ENCODE measurements at regions not wholly inside any gene's neighbourhood (a gene's known extent, or its start where the extent isn't known, plus 50 kb on each side); places are given as distances from the start of the nearest gene placed in this dataset.

GRCh38 chr3:165359005-165359404 is 162.8 kb upstream of the SLITRK3 start:
- Histone ChIP-seq H3K4me1 (ENCODE audit: control insufficient read depth in 1 of 2, insufficient read depth in 2 of 2, low read length in 2 of 2) (no peaks in the 10 kb centered on the region), H3K27me3 (ENCODE audit: insufficient read depth, low read length) (no peaks in the 10 kb centered on the region), H3K79me2 (ENCODE audit: insufficient read depth, low read length) (no peaks in the 10 kb centered on the region), H3K36me3 (ENCODE audit: control insufficient read depth in 1 of 2, insufficient read depth in 2 of 2, low read length in 2 of 2) (no peaks in the 10 kb centered on the region), H3K4me3 (replicated peaks in 1 of 2; ENCODE audit: low read depth in 1 of 2, low read length in 2 of 2) (no peak overlapping the region), H3K27ac (ENCODE audit: low read depth, low read length) (no peak overlapping the region), H4K20me1 (ENCODE audit: insufficient read depth) (no peaks in the 10 kb centered on the region), H3K9me3 (ENCODE audit: control insufficient read depth in 1 of 2, insufficient read depth in 1 of 2, low read depth in 1 of 2, low read length in 2 of 2) (no peaks in the 10 kb centered on the region), H3K9me2 (ENCODE audit: insufficient read depth) (no peaks in the 10 kb centered on the region), H2AFZ (ENCODE audit: low read depth, low read length, poor library complexity, severe bottlenecking) (no peak overlapping the region), H3K9ac (ENCODE audit: low read length) (no peak overlapping the region), H3K4me2 (ENCODE audit: low read length) (no peak overlapping the region)
- ATAC-seq = no peak
- ChIA-PET CTCF (no interaction called here), RAD21 (ENCODE audit: low non-redundant PET in 1 of 2, low total read pairs in 2 of 2, uncharacterized antibody in 2 of 2, unreplicated experiment in 2 of 2) (no interaction called here), POLR2A (no interaction called here)
- intact Hi-C loops (cut with micrococcal nuclease) = no loop called here
- DNase-seq (ENCODE audit: low read depth, low spot score) = no peak
- no peak for TF ChIP-seq POLR2AphosphoS5 (IDR thresholded peaks at IDR 0.05; ENCODE audit: low read depth, low read length)
- no peak for TF ChIP-seq EZH2phosphoT487 (IDR thresholded peaks at IDR 0.05; ENCODE audit: borderline replicate concordance)
- no peak for TF ChIP-seq RAD21 (IDR thresholded peaks at IDR 0.05; ENCODE audit: low read depth)
- TF ChIP-seq CEBPB (IDR thresholded peaks at IDR 0.05; ENCODE audit: low read depth) = no peak
- no peak for TF ChIP-seq SRF (IDR thresholded peaks at IDR 0.05; ENCODE audit: low read depth)
- TF ChIP-seq, protein P1, sequence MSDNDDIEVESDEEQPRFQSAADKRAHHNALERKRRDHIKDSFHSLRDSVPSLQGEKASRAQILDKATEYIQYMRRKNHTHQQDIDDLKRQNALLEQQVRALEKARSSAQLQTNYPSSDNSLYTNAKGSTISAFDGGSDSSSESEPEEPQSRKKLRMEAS (IDR thresholded peaks at IDR 0.05) = no peak
- no TSS peak for BruUV-seq (replicated peaks)

GRCh38 chr3:165355316-165355715 is 159.1 kb upstream of the SLITRK3 start:
- DNase-seq (ENCODE audit: low read depth, low spot score) (no peak), ATAC-seq (no peak)
- H3K9me2 ChIP-seq (ENCODE audit: insufficient read depth) = no peaks in the 10 kb centered on the region
- intact Hi-C loops (cut with micrococcal nuclease) = no loop called here
- no peaks in the 10 kb centered on the region for H3K9me3 ChIP-seq (ENCODE audit: control insufficient read depth in 1 of 2, insufficient read depth in 1 of 2, low read depth in 1 of 2, low read length in 2 of 2)
- ChIA-PET RAD21 (ENCODE audit: low non-redundant PET in 1 of 2, low total read pairs in 2 of 2, uncharacterized antibody in 2 of 2, unreplicated experiment in 2 of 2) (no interaction called here), CTCF (no interaction called here), POLR2A (no interaction called here)
- H3K79me2 ChIP-seq (ENCODE audit: insufficient read depth, low read length) = no peaks in the 10 kb centered on the region
- no peaks in the 10 kb centered on the region for H4K20me1 ChIP-seq (ENCODE audit: insufficient read depth)
- H2AFZ ChIP-seq (ENCODE audit: low read depth, low read length, poor library complexity, severe bottlenecking) = no peak overlapping the region
- H3K4me1 ChIP-seq (ENCODE audit: control insufficient read depth in 1 of 2, insufficient read depth in 2 of 2, low read length in 2 of 2) = no peaks in the 10 kb centered on the region
- no peak overlapping the region for H3K27ac ChIP-seq (ENCODE audit: low read depth, low read length)
- H3K9ac ChIP-seq (ENCODE audit: low read length) = no peak overlapping the region
- no TSS peak for BruUV-seq (replicated peaks)
- H3K4me2 ChIP-seq (ENCODE audit: low read length) = no peak overlapping the region
- no peaks in the 10 kb centered on the region for H3K27me3 ChIP-seq (ENCODE audit: insufficient read depth, low read length)
- H3K36me3 ChIP-seq (ENCODE audit: control insufficient read depth in 1 of 2, insufficient read depth in 2 of 2, low read length in 2 of 2) = no peaks in the 10 kb centered on the region
- H3K4me3 ChIP-seq (replicated peaks in 1 of 2; ENCODE audit: low read depth in 1 of 2, low read length in 2 of 2) = no peak overlapping the region
- TF ChIP-seq CBX3 (IDR thresholded peaks at IDR 0.05; ENCODE audit: low read depth) = no peak
- TF ChIP-seq TCF7L2 (IDR thresholded peaks at IDR 0.05; ENCODE audit: borderline replicate concordance, extremely low read depth, insufficient read depth, insufficient read length) = no peak
- TF ChIP-seq POLR2A (IDR thresholded peaks at IDR 0.05; ENCODE audit: borderline replicate concordance, extremely low read depth, insufficient read depth, insufficient read length) = no peak
- TF ChIP-seq, protein P2, sequence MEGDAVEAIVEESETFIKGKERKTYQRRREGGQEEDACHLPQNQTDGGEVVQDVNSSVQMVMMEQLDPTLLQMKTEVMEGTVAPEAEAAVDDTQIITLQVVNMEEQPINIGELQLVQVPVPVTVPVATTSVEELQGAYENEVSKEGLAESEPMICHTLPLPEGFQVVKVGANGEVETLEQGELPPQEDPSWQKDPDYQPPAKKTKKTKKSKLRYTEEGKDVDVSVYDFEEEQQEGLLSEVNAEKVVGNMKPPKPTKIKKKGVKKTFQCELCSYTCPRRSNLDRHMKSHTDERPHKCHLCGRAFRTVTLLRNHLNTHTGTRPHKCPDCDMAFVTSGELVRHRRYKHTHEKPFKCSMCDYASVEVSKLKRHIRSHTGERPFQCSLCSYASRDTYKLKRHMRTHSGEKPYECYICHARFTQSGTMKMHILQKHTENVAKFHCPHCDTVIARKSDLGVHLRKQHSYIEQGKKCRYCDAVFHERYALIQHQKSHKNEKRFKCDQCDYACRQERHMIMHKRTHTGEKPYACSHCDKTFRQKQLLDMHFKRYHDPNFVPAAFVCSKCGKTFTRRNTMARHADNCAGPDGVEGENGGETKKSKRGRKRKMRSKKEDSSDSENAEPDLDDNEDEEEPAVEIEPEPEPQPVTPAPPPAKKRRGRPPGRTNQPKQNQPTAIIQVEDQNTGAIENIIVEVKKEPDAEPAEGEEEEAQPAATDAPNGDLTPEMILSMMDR (IDR thresholded peaks at IDR 0.05 in 2 of 3, conservative IDR thresholded peaks at IDR 0.05 in 1 of 3; ENCODE audit: borderline replicate concordance in 1 of 3, insufficient read depth in 1 of 3, low read depth in 2 of 3, low read length in 2 of 3) = no peak
- no peak for TF ChIP-seq EZH2phosphoT487 (IDR thresholded peaks at IDR 0.05; ENCODE audit: borderline replicate concordance)
- no peak for TF ChIP-seq EGR1 (IDR thresholded peaks at IDR 0.05; ENCODE audit: low read depth)
- TF ChIP-seq FOSL1 (IDR thresholded peaks at IDR 0.05; ENCODE audit: low read depth) = no peak
- TF ChIP-seq, protein P1 (IDR thresholded peaks at IDR 0.05) = no peak
- TF ChIP-seq SRF (IDR thresholded peaks at IDR 0.05; ENCODE audit: low read depth) = no peak
- TF ChIP-seq SIN3A (IDR thresholded peaks at IDR 0.05; ENCODE audit: low read depth) = no peak
- TF ChIP-seq ZFX (IDR thresholded peaks at IDR 0.05) = no peak
- TF ChIP-seq POLR2AphosphoS5 (IDR thresholded peaks at IDR 0.05; ENCODE audit: low read depth, low read length) = no peak
- no peak for TF ChIP-seq ATF3 (IDR thresholded peaks at IDR 0.05)
- TF ChIP-seq, protein P3, sequence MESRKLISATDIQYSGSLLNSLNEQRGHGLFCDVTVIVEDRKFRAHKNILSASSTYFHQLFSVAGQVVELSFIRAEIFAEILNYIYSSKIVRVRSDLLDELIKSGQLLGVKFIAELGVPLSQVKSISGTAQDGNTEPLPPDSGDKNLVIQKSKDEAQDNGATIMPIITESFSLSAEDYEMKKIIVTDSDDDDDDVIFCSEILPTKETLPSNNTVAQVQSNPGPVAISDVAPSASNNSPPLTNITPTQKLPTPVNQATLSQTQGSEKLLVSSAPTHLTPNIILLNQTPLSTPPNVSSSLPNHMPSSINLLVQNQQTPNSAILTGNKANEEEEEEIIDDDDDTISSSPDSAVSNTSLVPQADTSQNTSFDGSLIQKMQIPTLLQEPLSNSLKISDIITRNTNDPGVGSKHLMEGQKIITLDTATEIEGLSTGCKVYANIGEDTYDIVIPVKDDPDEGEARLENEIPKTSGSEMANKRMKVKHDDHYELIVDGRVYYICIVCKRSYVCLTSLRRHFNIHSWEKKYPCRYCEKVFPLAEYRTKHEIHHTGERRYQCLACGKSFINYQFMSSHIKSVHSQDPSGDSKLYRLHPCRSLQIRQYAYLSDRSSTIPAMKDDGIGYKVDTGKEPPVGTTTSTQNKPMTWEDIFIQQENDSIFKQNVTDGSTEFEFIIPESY (IDR thresholded peaks at IDR 0.05; ENCODE audit: extremely low read depth, insufficient replicate concordance, low read length) = no peak
- TF ChIP-seq ELF1 (IDR thresholded peaks at IDR 0.05; ENCODE audit: borderline replicate concordance, low read depth) = no peak
- TF ChIP-seq CEBPB (IDR thresholded peaks at IDR 0.05; ENCODE audit: low read depth) = no peak
- TF ChIP-seq JUND (IDR thresholded peaks at IDR 0.05) = no peak
